HCEC 1CT (cell line): ENCODE measurements at regions not wholly inside any gene's neighbourhood (a gene's known extent, or its start where the extent isn't known, plus 50 kb on each side); places are given as distances from the start of the nearest gene placed in this dataset.

ENCODE experiments used
- DNase-seq: peaks from one replicate; pipeline ENCODE4 v3.0.0-alpha.2; 2017

DNA sequence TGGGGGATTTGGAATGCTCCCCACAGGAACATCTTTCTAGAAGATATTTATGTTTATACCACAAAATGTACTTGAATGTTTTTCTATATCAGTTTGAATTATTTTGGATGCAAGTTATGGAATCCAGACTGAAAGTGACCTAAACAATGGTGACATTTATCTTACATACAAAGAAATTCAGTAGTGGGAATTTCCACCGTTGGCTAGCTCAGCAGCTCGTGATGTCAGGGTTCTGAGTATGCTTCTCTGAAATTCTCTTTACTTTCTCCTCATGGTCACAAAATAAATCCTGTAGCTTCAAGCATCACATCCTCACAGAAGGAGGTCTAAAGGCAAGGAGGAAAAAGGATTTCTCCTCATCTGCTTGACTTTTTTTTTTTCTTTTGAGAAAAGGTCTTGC is 105.3 kb downstream of the AKAIN1 start:
- DNase-seq = no peak

GRCh38 chr18:5075297-5075696 is 121.8 kb downstream of the AKAIN1 start:
- DNase-seq = no peak

DNA sequence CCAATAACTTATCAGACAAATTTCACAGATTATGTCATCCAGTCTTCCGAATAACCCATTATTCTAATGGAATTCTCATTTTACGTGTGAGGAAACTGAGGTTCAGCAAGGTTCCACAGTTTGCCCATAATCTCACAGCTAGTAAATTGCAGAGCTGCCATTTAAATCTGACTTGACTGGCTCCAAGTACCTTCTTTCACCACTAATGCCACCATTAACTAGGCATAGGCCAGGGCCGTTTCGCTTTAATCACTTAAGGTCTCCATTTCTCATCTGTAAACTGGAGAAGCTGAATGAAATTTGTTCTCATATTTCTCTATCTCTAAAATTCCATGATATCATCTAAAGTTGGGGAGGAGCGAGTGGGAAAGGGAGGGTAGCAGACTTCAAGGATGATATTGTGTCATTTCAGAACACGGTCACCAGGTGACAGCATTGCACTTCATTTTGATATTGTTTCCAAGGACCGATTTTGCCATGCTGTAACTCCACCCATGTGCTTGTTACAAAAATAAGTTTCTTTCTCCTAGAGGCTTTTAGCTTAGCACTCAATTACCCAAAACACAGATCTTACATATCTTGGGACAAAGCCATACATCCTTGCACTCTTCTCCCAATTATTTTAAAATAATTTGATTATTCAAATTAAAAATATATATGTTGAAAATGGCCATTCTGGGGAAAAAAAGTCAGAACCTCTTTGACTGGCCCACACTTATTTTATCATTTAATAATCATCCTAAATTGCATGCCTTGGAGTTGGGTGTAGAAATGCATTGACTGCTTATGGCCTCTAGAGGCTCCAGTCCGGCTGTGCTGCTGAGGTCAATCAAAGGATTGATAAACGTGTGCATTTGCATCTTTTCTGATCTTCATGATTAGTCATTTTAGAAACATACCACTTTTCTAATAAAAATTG is 123.8 kb downstream of the AKAIN1 start:
- peak; percentile 3 for DNase-seq

DNA sequence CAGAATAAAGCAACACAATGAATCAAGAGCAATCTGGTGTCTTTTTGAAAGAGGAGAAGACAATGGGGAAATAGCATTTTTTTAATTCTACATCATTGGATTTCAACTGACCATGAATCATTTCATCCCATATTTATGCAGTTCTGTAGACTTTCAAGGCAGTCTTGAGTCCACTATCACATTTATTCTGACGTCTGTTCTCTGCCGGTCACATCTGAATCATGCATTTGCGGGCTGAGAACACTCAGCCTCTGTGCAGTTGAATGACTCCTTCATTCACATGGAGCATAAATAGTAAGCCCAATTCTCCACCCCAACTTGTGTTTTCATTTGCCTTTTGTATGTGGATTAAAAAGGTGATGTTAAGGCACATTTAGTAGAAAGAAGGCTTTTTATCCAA is 128.2 kb downstream of the AKAIN1 start:
- DNase-seq = no peak

GRCh38 chr18:5066380-5066977 is 130.6 kb downstream of the AKAIN1 start:
- no peak for DNase-seq

GRCh38 chr18:5065615-5066014 is 131.4 kb downstream of the AKAIN1 start:
- DNase-seq = no peak

GRCh38 chr18:5064841-5065370 is 132.2 kb downstream of the AKAIN1 start:
- DNase-seq = no peak

DNA sequence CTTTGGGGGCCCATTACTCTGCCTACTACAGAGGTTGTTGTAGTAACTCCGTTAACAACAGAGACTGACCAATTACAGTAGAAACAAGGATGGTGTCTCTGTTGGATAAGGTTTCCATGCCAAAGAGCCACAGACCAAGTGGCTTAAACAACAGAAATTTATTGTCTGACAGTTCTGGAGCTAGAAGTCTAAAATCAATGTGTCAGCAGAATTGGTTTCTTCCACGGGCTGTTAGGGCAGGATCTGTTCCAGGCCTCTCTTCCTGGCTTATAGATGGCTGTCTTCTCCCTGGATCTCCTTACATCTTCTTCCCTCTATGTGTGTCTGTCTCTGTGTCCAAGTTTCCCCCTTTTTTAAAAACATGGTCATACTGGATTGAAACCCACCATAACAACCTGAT is 135.3 kb downstream of the AKAIN1 start:
- DNase-seq = no peak

GRCh38 chr18:5060543-5060942 is 136.5 kb downstream of the AKAIN1 start:
- DNase-seq = no peak

- no peak for DNase-seq
Measured at GRCh38 chr18:5059696-5060032, 137.4 kb downstream of the AKAIN1 start.

- DNase-seq = no peak
Measured at GRCh38 chr18:5058768-5059695, 138.0 kb downstream of the AKAIN1 start.

DNA sequence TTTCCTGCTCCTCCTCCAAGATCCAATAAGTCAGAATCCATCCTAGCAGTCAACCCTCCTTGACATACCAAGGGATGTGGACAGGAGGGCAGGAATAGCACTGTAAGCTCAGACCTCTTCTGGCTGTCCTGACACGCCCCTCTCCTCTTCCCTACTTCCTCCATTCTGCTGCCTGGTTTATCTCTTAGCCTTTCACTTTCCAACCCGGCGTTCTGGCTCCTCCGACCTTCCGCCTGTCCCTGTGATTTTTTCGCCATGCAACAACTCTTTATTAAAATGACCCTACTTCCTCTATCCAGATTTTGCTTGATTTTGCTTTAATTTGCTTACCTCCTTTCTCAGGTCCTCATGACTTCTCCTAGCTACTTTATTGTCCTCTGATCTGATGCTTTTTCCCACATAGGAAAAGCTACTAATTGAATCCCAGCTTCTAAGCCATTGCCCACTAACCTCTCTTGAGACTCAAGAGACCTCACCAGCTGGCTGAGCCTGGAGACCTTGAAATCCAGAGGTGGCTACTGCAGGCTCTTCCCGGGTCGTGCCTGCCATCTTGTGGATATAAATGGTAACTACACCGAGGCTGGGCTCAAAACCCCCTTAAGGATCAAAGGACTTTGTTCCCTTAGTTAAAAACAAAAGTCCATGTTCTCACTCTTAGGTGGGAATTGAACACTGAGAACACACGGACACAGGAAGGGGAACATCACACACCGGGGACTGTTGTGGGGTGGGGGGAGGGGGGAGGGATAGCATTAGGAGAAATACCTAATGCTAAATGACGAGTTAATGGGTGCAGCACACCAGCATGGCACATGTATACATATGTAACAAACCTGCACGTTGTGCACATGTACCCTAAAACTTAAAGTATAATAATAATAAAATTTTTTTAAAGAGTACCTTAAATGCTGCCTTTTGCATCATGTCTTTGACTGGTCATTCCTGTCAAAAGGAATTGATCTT is 139.4 kb downstream of the AKAIN1 start:
- DNase-seq = peak; percentile 3

DNA sequence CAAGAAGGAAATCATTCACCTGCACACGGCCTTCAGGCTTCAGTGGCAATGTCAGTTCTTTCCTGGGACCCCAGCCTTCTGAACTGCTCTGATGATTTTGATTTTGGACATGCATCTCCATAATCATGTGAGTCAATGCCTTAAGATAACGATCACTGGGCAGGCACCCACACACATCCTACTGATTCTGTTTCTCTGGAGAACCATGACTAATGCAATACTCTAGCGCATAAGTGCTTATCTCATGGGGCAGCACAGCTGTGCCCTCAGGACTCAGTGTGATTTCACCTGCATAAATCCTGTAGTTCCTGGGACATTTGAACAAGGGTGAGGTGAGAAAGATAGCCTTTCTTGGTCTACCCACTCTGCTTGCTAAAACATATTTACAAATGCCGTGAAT is 144.6 kb downstream of the AKAIN1 start:
- DNase-seq = no peak

GRCh38 chr18:5051207-5051606 is 145.8 kb downstream of the AKAIN1 start:
- DNase-seq = no peak

DNA sequence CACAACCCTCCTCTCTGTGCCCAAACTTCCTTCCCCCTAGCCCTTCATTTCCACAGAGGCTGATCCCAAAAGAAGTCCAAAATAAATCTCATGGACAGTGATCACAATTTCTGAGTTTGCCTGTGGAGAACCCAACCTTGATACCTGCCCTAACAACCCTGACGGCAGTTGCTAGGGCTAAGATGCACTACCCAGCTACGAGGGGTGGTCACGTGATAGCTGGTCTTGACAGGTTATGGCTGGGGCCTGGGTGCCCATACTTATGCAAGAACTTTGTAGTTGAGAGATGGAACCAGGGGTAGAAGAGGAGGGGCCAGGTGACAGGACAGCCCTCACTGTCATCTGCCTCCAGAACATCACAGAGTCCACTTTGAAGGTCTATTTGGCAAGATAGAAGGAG is 147.9 kb downstream of the AKAIN1 start:
- no peak for DNase-seq

GRCh38 chr18:5040476-5040875 is 156.6 kb downstream of the AKAIN1 start:
- no peak for DNase-seq

GRCh38 chr18:5036523-5036922 is 160.5 kb downstream of the AKAIN1 start:
- no peak for DNase-seq

DNA sequence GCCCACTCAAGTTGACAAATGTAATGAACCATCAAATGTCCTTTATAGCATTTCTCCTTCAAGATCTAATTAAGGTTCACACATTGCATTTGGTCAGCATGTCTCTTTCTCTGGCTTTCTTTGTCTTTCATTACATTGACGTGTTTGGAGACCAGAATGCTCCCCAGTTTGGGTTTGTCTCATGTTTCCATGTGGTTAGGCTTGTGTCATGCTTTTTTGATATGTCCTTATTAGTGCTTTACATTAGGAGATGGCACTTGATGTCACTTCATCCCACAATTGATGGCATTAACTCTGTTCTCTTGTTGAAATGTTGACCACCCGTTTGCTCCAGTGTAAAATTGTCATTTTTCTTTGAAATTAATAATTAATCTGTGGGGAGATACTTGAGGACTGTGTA is 165.8 kb downstream of the AKAIN1 start:
- no peak for DNase-seq

DNA sequence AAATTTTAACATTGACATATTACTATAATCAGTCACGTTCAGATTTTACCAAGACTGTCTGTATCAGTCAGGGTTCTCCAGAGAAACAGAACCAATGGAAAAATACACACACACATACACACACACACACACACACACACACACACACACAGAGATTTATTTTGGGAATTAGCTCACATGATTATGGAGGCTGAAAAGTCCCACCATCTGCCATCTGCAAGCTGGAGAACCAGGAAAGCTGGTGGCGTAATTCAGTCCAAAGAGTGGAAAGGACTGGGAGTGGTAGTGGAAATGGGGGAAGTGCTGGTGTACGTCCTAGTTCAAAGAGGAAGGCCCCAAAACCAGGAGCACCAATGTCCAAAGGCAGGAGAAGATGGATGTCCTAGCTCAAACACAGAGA is 166.4 kb downstream of the AKAIN1 start:
- DNase-seq = no peak

DNA sequence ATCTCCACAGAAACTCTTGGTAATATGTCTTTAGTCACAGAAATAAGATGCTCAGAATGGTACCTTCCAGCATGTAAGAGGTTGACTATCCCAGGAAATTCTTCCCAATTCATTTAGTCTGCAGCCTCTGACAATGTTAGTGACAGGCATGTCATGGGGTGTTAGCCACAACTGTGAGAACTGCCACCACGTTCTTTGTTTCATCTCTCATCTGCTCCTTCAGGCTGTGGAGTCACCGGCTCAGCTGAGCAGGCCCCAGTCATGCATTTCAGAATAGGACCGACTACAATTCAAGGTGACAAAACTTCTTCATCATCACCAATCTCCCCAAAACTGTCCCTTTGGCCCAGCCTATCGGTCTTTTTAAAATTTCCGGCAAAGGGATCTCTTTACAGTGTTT is 167.5 kb downstream of the AKAIN1 start:
- DNase-seq = no peak

DNA sequence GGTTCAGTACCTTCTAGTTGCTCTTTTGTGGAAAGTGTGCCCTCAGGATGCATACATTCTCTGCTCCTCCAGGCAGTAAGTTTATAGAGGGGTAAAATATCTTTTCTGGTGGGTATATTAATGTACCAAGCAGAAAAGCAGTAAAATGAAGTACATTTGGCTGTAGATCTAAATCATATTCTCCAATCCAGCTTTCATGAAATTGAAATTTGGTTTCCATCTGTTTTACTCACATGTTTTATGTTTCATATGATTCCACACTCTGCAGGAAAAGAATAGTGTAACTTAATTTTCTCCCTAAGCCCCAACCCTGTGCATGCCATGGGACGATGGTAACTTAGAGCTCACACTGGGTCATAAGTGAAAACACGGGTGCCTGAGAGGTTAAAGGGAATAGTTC is 172.3 kb downstream of the AKAIN1 start:
- no peak for DNase-seq

DNA sequence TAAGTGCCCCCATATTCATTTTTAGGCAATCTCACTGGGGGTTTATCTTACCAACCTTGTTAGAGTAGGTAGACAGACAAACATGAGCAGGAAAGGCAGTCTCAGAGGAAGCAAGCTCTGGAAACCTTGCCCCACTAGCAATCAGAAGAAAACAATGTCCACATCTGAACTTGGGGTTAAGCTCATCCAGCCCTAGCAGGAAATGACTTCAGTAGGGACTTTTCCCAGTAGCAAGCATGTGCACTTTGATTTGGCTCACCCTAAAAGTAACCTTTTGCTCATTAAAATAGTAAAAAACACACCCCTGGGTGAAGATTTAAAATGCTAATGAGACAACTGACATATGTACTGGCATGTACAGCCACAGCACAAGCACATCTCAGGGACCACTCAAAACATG is 175.5 kb downstream of the AKAIN1 start:
- DNase-seq = no peak
